SU-DHL-6 (cell line): ENCODE measurements at regions not wholly inside any gene's neighbourhood (a gene's known extent, or its start where the extent isn't known, plus 50 kb on each side); places are given as distances from the start of the nearest gene placed in this dataset.

Experiments
- H2AFZ ChIP-seq: fragments of 200-600 bp; sonication (generic); 2 replicates; pipeline ENCODE4 v1.6.1; 2014; ENCODE audit warnings: low read depth, mild to moderate bottlenecking, moderate library complexity, mixed read lengths, antibody characterized with exemption, low read length; ENCODE audit not compliant: severe bottlenecking
- H3F3A ChIP-seq: fragments of 200-600 bp; shearing (Covaris generic); 2 replicates; pipeline ENCODE4 v1.6.0; 2016; ENCODE audit warnings: antibody characterized with exemption, mild to moderate bottlenecking; ENCODE audit not compliant: insufficient read depth
- H3K27ac ChIP-seq: fragments of 200-600 bp; sonication (generic); 2 replicates; pipeline ENCODE4 v1.5.1; 2016; ENCODE audit warnings: low read depth, mild to moderate bottlenecking, low read length, moderate library complexity, mixed read lengths
- H3K27me3 ChIP-seq: fragments of 200-600 bp; sonication (generic), shearing (Covaris generic); 2 replicates; pipeline ENCODE4 v1.6.0; 2014; ENCODE audit warnings: mild to moderate bottlenecking, low read length
- H3K36me3 ChIP-seq: fragments of 200-600 bp; sonication (generic); 2 replicates; pipeline ENCODE4 v1.6.1; 2014; ENCODE audit warnings: mild to moderate bottlenecking, low read length, mixed read lengths
- H3K4me2 ChIP-seq: fragments of 300-600, 200-600 bp; shearing (Covaris generic), sonication (generic); 2 replicates; pipeline ENCODE4 v1.6.0; 2014; ENCODE audit warnings: low read length, low read depth, mild to moderate bottlenecking; ENCODE audit not compliant: poor library complexity, severe bottlenecking
- H3K4me3 ChIP-seq: fragments of 200-600 bp; sonication (generic); 2 replicates; pipeline ENCODE4 v1.5.1; 2014; ENCODE audit warnings: antibody characterized with exemption, low read length, mild to moderate bottlenecking, mixed read lengths; ENCODE audit not compliant: insufficient read depth, poor library complexity, severe bottlenecking
- H3K79me2 ChIP-seq: fragments of 200-600 bp; sonication (generic); 2 replicates; pipeline ENCODE4 v1.6.1; 2014; ENCODE audit warnings: mild to moderate bottlenecking, low read length, moderate library complexity; ENCODE audit not compliant: insufficient read depth
- H3K9ac ChIP-seq: fragments of 200-600 bp; sonication (generic); 2 replicates; pipeline ENCODE4 v1.7.0; 2014; ENCODE audit warnings: mild to moderate bottlenecking, low read length
- H3K9me2 ChIP-seq: fragments of 200-600 bp; sonication (generic); replicated peaks from 2 replicates; pipeline ENCODE4 v1.6.1; 2014; ENCODE audit warnings: low read length; ENCODE audit not compliant: insufficient read depth
- H3K9me3 ChIP-seq: fragments of 200-600 bp; sonication (generic); 2 replicates; pipeline ENCODE4 v1.6.1; 2014; ENCODE audit warnings: low read length, mixed read lengths; ENCODE audit not compliant: insufficient read depth
- H4K20me1 ChIP-seq: fragments of 200-600 bp; sonication (generic); 2 replicates; pipeline ENCODE4 v1.6.1; 2014; ENCODE audit warnings: low read depth, mild to moderate bottlenecking, antibody characterized with exemption, low read length, moderate library complexity, mixed read lengths
- EZH2phosphoT487 ChIP-seq: fragments of 200-600 bp; sonication (generic), shearing (Covaris generic); conservative IDR thresholded peaks from 2 replicates; pipeline ENCODE4 v1.6.1; 2018; ENCODE audit warnings: mild to moderate bottlenecking, antibody characterized with exemption, low read length, moderate library complexity, mixed read lengths
- TF ChIP-seq, protein P1 (sequence below): fragments of 200-600 bp; sonication (generic); IDR thresholded peaks from one replicate; pipeline ENCODE4 v1.5.1; 2017; ENCODE audit warnings: antibody characterized with exemption, mild to moderate bottlenecking, low read length, moderate library complexity; ENCODE audit not compliant: insufficient read depth, poor library complexity, severe bottlenecking

DNA sequence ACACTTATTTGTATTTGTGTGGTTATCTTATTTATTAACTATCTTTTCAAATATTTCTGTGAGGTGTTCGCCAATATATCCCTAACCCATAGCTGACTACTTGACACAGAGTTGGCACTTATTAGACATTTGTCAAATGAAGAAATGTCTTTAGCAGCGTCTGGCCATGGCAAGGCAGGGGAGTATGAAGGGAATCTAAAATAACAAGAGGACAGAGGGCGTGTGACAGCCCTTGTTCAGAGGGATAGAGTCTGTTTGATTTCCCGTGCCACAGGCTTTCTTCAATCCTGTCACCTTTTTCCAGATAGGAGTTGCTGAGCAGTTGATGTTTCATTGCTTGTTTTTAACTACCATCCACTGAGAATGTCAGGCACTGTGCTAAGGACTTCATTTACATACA lies 53.6 kb upstream of the SLC39A10 start:
- no peak overlapping the region for H3K9ac ChIP-seq
- no peak overlapping the region for H3K4me2 ChIP-seq
- H3K9me2 ChIP-seq: no peaks in the 10 kb centered on the region
- no peak overlapping the region for H2AFZ ChIP-seq
- no peaks in the 10 kb centered on the region for H3K27me3 ChIP-seq
- no peaks in the 10 kb centered on the region for H4K20me1 ChIP-seq
- H3K4me3 ChIP-seq: no peak overlapping the region
- no peaks in the 10 kb centered on the region for H3K79me2 ChIP-seq
- H3K9me3 ChIP-seq: no peaks in the 10 kb centered on the region
- no peak for TF ChIP-seq EZH2phosphoT487
- TF ChIP-seq, protein P1, sequence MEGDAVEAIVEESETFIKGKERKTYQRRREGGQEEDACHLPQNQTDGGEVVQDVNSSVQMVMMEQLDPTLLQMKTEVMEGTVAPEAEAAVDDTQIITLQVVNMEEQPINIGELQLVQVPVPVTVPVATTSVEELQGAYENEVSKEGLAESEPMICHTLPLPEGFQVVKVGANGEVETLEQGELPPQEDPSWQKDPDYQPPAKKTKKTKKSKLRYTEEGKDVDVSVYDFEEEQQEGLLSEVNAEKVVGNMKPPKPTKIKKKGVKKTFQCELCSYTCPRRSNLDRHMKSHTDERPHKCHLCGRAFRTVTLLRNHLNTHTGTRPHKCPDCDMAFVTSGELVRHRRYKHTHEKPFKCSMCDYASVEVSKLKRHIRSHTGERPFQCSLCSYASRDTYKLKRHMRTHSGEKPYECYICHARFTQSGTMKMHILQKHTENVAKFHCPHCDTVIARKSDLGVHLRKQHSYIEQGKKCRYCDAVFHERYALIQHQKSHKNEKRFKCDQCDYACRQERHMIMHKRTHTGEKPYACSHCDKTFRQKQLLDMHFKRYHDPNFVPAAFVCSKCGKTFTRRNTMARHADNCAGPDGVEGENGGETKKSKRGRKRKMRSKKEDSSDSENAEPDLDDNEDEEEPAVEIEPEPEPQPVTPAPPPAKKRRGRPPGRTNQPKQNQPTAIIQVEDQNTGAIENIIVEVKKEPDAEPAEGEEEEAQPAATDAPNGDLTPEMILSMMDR: no peak
- no peaks in the 10 kb centered on the region for H3F3A ChIP-seq
- H3K27ac ChIP-seq: no peak overlapping the region
- no peaks in the 10 kb centered on the region for H3K36me3 ChIP-seq

DNA sequence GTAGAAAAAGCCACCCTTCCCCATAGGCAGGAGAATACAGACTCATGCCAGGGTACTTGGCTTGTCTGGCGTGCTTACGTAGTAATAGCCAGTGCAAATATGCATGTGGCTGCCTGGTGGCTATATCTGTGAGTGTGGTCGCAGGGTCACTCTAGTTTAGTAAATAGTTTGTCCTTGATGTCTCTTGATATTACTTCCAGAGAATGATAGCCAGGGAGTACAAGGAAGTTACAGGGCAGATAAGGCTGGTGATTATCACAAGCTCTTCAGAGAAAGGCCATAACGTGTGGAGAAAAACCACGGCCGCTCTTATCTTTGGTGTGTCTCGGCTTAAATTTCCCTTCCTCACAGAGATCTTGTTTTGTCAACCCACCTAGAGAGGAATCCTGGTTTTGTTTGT lies 54.3 kb upstream of the SLC39A10 start:
- H3K4me3 ChIP-seq: no peak overlapping the region
- no peaks in the 10 kb centered on the region for H3K36me3 ChIP-seq
- H3K27ac ChIP-seq: no peak overlapping the region
- no peaks in the 10 kb centered on the region for H3K9me3 ChIP-seq
- H3K27me3 ChIP-seq: no peaks in the 10 kb centered on the region
- H3K4me2 ChIP-seq: no peak overlapping the region
- H2AFZ ChIP-seq: no peak overlapping the region
- no peak for TF ChIP-seq EZH2phosphoT487
- TF ChIP-seq, protein P1: no peak
- H3K9me2 ChIP-seq: no peaks in the 10 kb centered on the region
- H3F3A ChIP-seq: no peaks in the 10 kb centered on the region
- no peaks in the 10 kb centered on the region for H3K79me2 ChIP-seq
- no peak overlapping the region for H3K9ac ChIP-seq
- H4K20me1 ChIP-seq: no peaks in the 10 kb centered on the region

DNA sequence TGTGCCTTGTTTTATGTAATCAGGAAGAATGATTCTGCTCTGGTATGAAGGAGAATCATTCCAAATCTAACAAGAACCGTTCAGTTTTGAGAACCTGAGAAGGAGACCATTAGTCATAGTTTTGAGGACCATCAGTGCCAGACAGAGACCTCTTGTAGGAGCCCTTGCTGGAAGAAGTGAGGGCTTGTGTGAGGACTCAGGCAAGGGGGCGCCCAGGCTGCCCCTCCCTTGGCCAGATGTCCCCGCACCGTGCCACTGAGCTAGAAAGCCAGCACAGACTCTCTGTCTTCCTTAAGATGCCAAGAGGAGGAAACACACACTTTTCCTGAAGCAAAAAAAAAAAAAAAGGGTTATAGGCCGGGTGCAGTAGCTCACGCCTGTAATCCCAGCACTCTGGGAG lies 55.7 kb upstream of the SLC39A10 start:
- Histone ChIP-seq H3K79me2 (no peaks in the 10 kb centered on the region), H4K20me1 (no peaks in the 10 kb centered on the region), H3K9me2 (no peaks in the 10 kb centered on the region), H2AFZ (no peak overlapping the region), H3F3A (no peaks in the 10 kb centered on the region), H3K4me2 (no peak overlapping the region), H3K27me3 (no peaks in the 10 kb centered on the region), H3K27ac (no peak overlapping the region), H3K36me3 (no peaks in the 10 kb centered on the region), H3K9me3 (no peaks in the 10 kb centered on the region), H3K9ac (no peak overlapping the region), H3K4me3 (no peak overlapping the region)
- TF ChIP-seq EZH2phosphoT487: no peak
- TF ChIP-seq, protein P1: no peak

DNA sequence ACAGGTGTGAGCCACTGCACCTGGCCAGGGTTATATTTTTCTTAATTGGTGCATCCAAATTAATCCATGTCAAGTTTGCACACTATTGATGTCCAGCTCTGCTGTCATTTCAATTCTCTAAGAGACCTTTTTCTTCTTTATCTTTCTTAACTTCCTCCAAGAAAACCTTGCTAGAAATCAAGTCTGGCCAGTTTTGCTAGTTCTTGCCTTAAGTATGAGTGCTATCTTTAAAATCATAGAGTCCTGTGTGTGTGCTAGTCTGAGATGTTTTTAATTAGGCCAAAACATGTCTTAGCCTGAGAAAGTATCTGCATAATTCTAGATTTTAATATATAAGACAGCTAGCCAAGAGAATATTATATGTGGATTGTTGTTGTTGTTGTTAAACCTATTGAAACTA lies 56.2 kb upstream of the SLC39A10 start:
- H2AFZ ChIP-seq: no peak overlapping the region
- H3F3A ChIP-seq: no peaks in the 10 kb centered on the region
- H3K27me3 ChIP-seq: no peaks in the 10 kb centered on the region
- no peaks in the 10 kb centered on the region for H3K9me3 ChIP-seq
- H3K79me2 ChIP-seq: no peaks in the 10 kb centered on the region
- no peak overlapping the region for H3K4me2 ChIP-seq
- H3K9ac ChIP-seq: no peak overlapping the region
- no peaks in the 10 kb centered on the region for H3K36me3 ChIP-seq
- no peak overlapping the region for H3K27ac ChIP-seq
- TF ChIP-seq, protein P1: no peak
- TF ChIP-seq EZH2phosphoT487: no peak
- H3K9me2 ChIP-seq: no peaks in the 10 kb centered on the region
- H4K20me1 ChIP-seq: no peaks in the 10 kb centered on the region
- H3K4me3 ChIP-seq: no peak overlapping the region
